ENCODE measurements at regions not wholly inside any gene's neighbourhood (a gene's known extent, or its start where the extent isn't known, plus 50 kb on each side); places are given as distances from the start of the nearest gene placed in this dataset.
"Not testable (repeated sequence)": the region's sequence is repeated elsewhere in the genome, so short reads cannot be mapped to it uniquely, and the experiment has no call there.

GRCh38 chr20:59110607-59111006 is 53.0 kb upstream of the ZNF831 start:
- DNase-seq = no peak
- no peak overlapping the region for H3K27ac Mint-ChIP-seq
- no peaks in the 10 kb centered on the region for H3K9me3 Mint-ChIP-seq
- H3K4me1 Mint-ChIP-seq = no peaks in the 10 kb centered on the region
- H3K36me3 Mint-ChIP-seq = no peaks in the 10 kb centered on the region
- no peaks in the 10 kb centered on the region for H3K27me3 Mint-ChIP-seq
- no peak overlapping the region for H3K4me3 Mint-ChIP-seq

- no peak overlapping the region for H3K27ac Mint-ChIP-seq
- DNase-seq = no peak
- H3K27me3 Mint-ChIP-seq = no peaks in the 10 kb centered on the region
- no peak overlapping the region for H3K4me3 Mint-ChIP-seq
- no peaks in the 10 kb centered on the region for H3K9me3 Mint-ChIP-seq
- no peaks in the 10 kb centered on the region for H3K36me3 Mint-ChIP-seq
- H3K4me1 Mint-ChIP-seq = peaks cover 18% of the 10 kb centered on the region
Measured at GRCh38 chr20:59105581-59105980, 58.0 kb upstream of the ZNF831 start.

GRCh38 chr20:59104831-59105230 is 58.8 kb upstream of the ZNF831 start:
- Mint-ChIP-seq H3K4me1 (peaks cover 18% of the 10 kb centered on the region), H3K27me3 (no peaks in the 10 kb centered on the region), H3K4me3 (no peak overlapping the region), H3K27ac (no peak overlapping the region), H3K36me3 (no peaks in the 10 kb centered on the region), H3K9me3 (no peaks in the 10 kb centered on the region)
- no peak for DNase-seq

- no peak for DNase-seq
- no peaks in the 10 kb centered on the region for H3K9me3 Mint-ChIP-seq
- no peak overlapping the region for H3K4me3 Mint-ChIP-seq
- H3K27ac Mint-ChIP-seq = no peak overlapping the region
- no peaks in the 10 kb centered on the region for H3K27me3 Mint-ChIP-seq
- peaks cover 18% of the 10 kb centered on the region for H3K4me1 Mint-ChIP-seq
- H3K36me3 Mint-ChIP-seq = no peaks in the 10 kb centered on the region
Measured at GRCh38 chr20:59103573-59103972, 60.0 kb upstream of the ZNF831 start.

- Mint-ChIP-seq H3K4me1 (peaks cover 18% of the 10 kb centered on the region), H3K36me3 (no peaks in the 10 kb centered on the region), H3K9me3 (no peaks in the 10 kb centered on the region), H3K4me3 (no peak overlapping the region), H3K27me3 (no peaks in the 10 kb centered on the region), H3K27ac (peak overlapping the region; percentile 5)
- DNase-seq = no peak
Measured at GRCh38 chr20:59102841-59103299, 60.3 kb upstream of the PRELID3B start.

GRCh38 chr20:59101961-59102360 is 59.4 kb upstream of the PRELID3B start:
- H3K9me3 Mint-ChIP-seq = no peaks in the 10 kb centered on the region
- no peaks in the 10 kb centered on the region for H3K36me3 Mint-ChIP-seq
- H3K4me1 Mint-ChIP-seq = peaks cover 18% of the 10 kb centered on the region
- DNase-seq = no peak
- no peak overlapping the region for H3K4me3 Mint-ChIP-seq
- no peak overlapping the region for H3K27ac Mint-ChIP-seq
- H3K27me3 Mint-ChIP-seq = no peaks in the 10 kb centered on the region

- not testable (repeated sequence) for H3K4me3 Mint-ChIP-seq, DNase-seq, H3K27ac Mint-ChIP-seq, H3K36me3 Mint-ChIP-seq, H3K9me3 Mint-ChIP-seq, H3K27me3 Mint-ChIP-seq
- H3K4me1 Mint-ChIP-seq = peaks cover 16% of the 10 kb centered on the region
Measured at GRCh38 chr20:59099864-59100263, 57.3 kb upstream of the PRELID3B start.

- Mint-ChIP-seq H3K4me1 (peaks cover 3% of the 10 kb centered on the region), H3K4me3 (no peak overlapping the region), H3K9me3 (no peaks in the 10 kb centered on the region), H3K36me3 (no peaks in the 10 kb centered on the region), H3K27ac (no peak overlapping the region), H3K27me3 (no peaks in the 10 kb centered on the region)
- DNase-seq = no peak
Measured at GRCh38 chr20:59095140-59095539, 52.6 kb upstream of the PRELID3B start.

- no peaks in the 10 kb centered on the region for H3K27me3 Mint-ChIP-seq
- no peak for DNase-seq
- H3K27ac Mint-ChIP-seq = no peak overlapping the region
- H3K9me3 Mint-ChIP-seq = no peaks in the 10 kb centered on the region
- no peaks in the 10 kb centered on the region for H3K36me3 Mint-ChIP-seq
- peaks cover 3% of the 10 kb centered on the region for H3K4me1 Mint-ChIP-seq
- no peak overlapping the region for H3K4me3 Mint-ChIP-seq
Measured at GRCh38 chr20:59094576-59094975, 52.0 kb upstream of the PRELID3B start.

All from activated naive CD8-positive, alpha-beta T cell treated with anti-CD3 and anti-CD28 coated beads for 36 hours (primary cell).